ENCODE measurements at regions not wholly inside any gene's neighbourhood (a gene's known extent, or its start where the extent isn't known, plus 50 kb on each side); places are given as distances from the start of the nearest gene placed in this dataset.

- no peak for TF ChIP-seq E2F6 (IDR thresholded peaks at IDR 0.05)
- no peak for TF ChIP-seq CTCF (IDR thresholded peaks at IDR 0.05; ENCODE audit: control extremely low read depth in 1 of 3, insufficient read depth in 1 of 3, low read depth in 1 of 3, low read length in 3 of 3)
- TF ChIP-seq EZH2 (IDR thresholded peaks at IDR 0.05; ENCODE audit: low read depth, low read length, severe bottlenecking) = no peak
- TF ChIP-seq POLR2A (IDR thresholded peaks at IDR 0.05; ENCODE audit: control extremely low read depth in 1 of 2, low read depth in 2 of 2, low read length in 2 of 2) = no peak
- no peak for TF ChIP-seq GTF2F1 (IDR thresholded peaks at IDR 0.05; ENCODE audit: borderline replicate concordance, low read depth, low read length)
- TF ChIP-seq MAFK (IDR thresholded peaks at IDR 0.05; ENCODE audit: low read depth, low read length) = no peak
- TF ChIP-seq JUND (IDR thresholded peaks at IDR 0.05; ENCODE audit: low read length) = no peak
These were observed 509.7 kb downstream of the CCDC85A start for GRCh38 chr2:56693501-56693900.

All from H1 (cell line).